WI38 (cell line): ENCODE measurements at regions not wholly inside any gene's neighbourhood (a gene's known extent, or its start where the extent isn't known, plus 50 kb on each side); places are given as distances from the start of the nearest gene placed in this dataset.
"Not testable (repeated sequence)": the region's sequence is repeated elsewhere in the genome, so short reads cannot be mapped to it uniquely, and the experiment has no call there.

ENCODE experiments used
- H3K4me3 ChIP-seq: 2 replicates; pipeline ENCODE4 v1.5.1; 2011; ENCODE audit warnings: low read depth, mild to moderate bottlenecking, control low read depth, low read length
- CTCF ChIP-seq: IDR thresholded peaks from 2 replicates; pipeline ENCODE4 v1.5.1; 2012; ENCODE audit warnings: low read depth, mild to moderate bottlenecking, control low read depth, low read length

- no peak for TF ChIP-seq CTCF
Observed at GRCh38 chr3:162610261-162610660, 1113.7 kb downstream of the OTOL1 start.

GRCh38 chr3:162612991-162613390 is 1116.4 kb downstream of the OTOL1 start:
- H3K4me3 ChIP-seq: no peak overlapping the region
- no peak for TF ChIP-seq CTCF

More at GRCh38 chr3:162610261-162610660, 1113.7 kb downstream of the OTOL1 start:
- H3K4me3 ChIP-seq: no peak overlapping the region

- no peak overlapping the region for H3K4me3 ChIP-seq
- no peak for TF ChIP-seq CTCF
Observed at GRCh38 chr3:162626172-162626571, 1129.6 kb downstream of the OTOL1 start.

GRCh38 chr3:162628531-162628930 is 1131.9 kb downstream of the OTOL1 start:
- no peak overlapping the region for H3K4me3 ChIP-seq
- no peak for TF ChIP-seq CTCF

GRCh38 chr3:162629372-162629771 is 1132.8 kb downstream of the OTOL1 start:
- no peak for TF ChIP-seq CTCF
- no peak overlapping the region for H3K4me3 ChIP-seq

- no peak for TF ChIP-seq CTCF
Observed at GRCh38 chr3:162632672-162633071, 1136.1 kb downstream of the OTOL1 start.

GRCh38 chr3:162640208-162640607 is 1143.6 kb downstream of the OTOL1 start:
- not testable (repeated sequence) for H3K4me3 ChIP-seq

More at GRCh38 chr3:162632672-162633071, 1136.1 kb downstream of the OTOL1 start:
- no peak overlapping the region for H3K4me3 ChIP-seq

GRCh38 chr3:162641317-162641716 is 1144.7 kb downstream of the OTOL1 start:
- H3K4me3 ChIP-seq: no peak overlapping the region
- TF ChIP-seq CTCF: no peak
